ENCODE measurements at regions not wholly inside any gene's neighbourhood (a gene's known extent, or its start where the extent isn't known, plus 50 kb on each side); places are given as distances from the start of the nearest gene placed in this dataset.

- DNase-seq, result no peak
These were observed 344.9 kb upstream of the MKI67 start for GRCh38 chr10:128471151-128471550.

GRCh38 chr10:128472196-128472595 is 346.0 kb upstream of the MKI67 start:
- DNase-seq, result no peak

- no peak for DNase-seq
These were observed 347.2 kb upstream of the MKI67 start for GRCh38 chr10:128473396-128473795.

GRCh38 chr10:128473911-128474310 is 347.7 kb upstream of the MKI67 start:
- DNase-seq, result no peak

DNA sequence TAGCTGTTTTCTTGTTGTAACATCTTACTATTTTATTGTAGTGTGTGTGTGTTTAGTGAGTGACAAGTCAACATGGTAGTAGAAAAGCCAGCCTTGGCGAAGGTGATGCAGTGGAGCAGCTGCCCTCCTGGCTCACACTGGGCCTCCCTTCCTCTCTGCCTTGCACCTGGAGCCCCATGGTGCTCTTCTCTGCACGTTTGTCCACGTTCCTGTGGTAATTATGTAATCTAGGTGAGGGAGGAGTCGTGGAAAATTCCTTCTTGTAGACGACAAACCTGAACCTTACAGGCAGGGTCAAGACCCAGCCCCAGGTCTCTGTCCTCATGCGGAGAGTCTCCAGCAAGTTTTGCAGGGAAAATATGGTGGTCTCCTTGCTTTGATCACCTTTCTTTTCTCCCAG is 348.3 kb upstream of the MKI67 start:
- no peak for DNase-seq

GRCh38 chr10:128475686-128476367 is 349.6 kb upstream of the MKI67 start:
- no peak for DNase-seq

GRCh38 chr10:128476368-128476725 is 350.1 kb upstream of the MKI67 start:
- no peak for DNase-seq

DNA sequence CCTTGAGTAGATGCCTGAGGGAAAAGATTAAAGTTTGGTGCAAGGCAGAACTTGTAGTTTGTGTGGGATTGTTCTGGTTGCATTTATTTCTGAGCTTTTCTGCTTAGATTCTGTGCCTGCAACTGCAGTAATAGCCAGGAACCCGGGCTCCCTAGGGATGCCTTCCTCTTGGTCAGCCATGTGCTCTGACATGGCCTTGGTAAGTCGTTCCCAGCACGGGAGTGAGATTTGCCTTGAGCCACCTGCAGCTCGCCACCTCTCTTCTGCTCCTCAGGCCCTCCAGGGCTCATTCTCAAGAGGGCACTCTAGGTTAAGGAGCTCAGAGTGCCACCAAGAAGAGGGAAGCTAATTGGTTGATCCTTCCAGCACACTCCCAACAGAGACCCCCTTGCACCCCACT is 350.6 kb upstream of the MKI67 start:
- no peak for DNase-seq

- DNase-seq, result no peak
These were observed 354.4 kb upstream of the MKI67 start for GRCh38 chr10:128480601-128481000.

GRCh38 chr10:128481152-128481840 is 355.1 kb upstream of the MKI67 start:
- DNase-seq, result no peak

- DNase-seq, result no peak
These were observed 355.8 kb upstream of the MKI67 start for GRCh38 chr10:128482052-128482451.

DNA sequence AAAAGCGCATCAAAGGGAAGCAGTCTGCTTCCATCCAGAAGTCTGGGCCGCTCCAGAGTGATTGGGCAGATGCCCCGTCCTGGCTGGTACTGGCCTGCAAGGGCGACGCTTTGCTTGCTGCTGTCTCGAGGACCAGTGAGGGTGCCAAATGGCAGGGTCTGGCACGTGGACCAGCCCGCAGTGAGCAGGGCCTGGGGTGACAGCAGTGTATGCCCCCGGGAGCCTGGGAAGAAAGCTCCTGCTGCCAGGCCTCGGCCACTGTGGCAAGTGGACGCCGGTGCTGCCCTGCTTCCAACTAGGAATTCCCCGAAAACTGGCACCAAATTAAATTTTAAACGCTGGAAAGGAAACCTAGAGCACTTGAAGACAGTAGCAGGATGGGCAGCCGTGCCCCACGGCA is 357.0 kb upstream of the MKI67 start:
- DNase-seq, result no peak

DNA sequence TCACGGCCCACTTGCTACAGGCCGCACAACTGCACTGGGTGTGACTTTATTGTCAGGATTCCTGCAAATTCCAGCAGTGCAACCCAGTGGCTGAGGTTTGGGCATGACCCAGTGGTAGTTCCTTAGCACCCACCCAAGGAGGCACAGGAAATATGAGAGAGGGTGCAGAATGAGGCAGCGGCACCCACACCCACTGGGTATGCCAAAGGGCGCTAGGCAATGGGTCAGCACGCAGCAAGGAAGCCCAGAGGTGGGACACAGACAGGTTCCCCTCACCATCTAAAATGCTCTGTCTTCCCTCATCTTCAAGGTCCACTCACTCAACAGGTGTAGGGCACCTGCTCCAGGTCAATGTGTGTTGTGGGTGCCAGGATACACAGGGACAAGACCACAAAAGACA is 357.8 kb upstream of the MKI67 start:
- DNase-seq, result no peak

DNA sequence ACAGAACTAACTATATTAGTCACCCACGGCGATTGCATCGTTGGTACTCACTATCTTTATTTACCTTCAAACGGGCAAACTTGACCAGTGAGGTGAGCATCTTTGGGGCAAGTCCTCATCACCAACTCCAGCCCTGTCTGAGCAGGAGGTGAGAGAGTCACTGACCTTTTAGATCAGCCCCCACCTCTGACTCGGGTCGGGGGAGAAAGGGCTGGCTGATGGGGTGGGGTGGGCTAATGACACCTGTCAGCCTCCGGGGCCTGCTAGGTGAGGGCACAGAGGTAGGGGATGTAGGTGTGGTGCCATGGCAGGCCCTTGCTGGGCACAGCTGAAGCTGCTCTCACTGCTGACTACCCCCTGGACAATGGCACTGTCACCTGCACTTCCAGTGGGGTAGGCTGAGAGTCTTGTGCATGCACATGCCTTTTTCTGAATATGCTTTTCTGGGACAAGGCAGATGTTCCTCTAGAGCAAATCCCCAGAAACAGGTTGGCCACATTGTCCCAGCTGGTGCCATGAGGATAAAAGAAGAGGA is 359.5 kb upstream of the MKI67 start:
- DNase-seq, result no peak

- DNase-seq, result no peak
These were observed 361.3 kb upstream of the MKI67 start for GRCh38 chr10:128487517-128487916.

DNA sequence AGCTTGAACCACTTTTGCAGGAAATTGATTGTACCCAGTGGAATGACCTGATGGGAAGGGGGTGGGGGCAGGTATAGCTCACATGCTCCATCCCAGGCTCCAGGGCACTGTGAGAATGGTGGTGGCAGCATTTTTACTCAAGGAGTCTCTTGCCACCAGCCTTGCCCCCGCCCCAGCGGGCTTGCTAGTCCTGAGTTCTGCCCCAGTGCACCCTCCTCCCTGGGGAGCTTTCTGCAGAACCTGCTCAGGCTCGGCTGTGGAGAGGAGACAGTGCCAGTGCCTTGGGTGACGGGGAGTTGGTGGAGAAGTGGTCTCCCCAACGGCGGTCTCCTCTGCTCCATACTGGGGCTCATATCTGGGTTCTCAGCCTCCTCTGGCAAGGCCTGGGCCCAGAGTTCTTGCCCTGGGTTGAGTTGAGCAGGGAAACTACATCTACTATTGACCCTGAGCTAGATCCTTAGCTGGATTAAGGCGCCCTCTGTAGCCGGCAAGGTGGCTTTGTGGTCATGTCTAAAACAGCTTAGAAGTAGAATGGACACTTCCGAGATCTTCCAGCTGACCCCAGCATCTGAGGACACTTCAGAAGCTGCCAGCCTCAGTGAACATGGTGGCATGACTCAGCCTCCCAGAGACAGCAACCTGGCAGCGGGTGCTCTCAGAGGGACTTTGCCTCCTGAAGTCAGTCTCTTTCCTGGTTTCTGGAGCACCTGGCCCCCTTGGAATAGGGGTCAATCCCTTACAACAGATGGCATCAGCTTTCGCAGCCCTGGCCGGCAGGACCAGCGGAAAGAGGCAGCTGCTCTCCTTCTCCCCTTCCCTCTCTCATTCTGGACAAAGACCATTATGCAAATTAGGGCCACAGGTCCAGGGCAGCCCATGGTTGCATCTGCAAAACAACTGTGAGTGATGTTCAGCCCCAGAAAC is 363.4 kb upstream of the MKI67 start:
- DNase-seq, result no peak

DNA sequence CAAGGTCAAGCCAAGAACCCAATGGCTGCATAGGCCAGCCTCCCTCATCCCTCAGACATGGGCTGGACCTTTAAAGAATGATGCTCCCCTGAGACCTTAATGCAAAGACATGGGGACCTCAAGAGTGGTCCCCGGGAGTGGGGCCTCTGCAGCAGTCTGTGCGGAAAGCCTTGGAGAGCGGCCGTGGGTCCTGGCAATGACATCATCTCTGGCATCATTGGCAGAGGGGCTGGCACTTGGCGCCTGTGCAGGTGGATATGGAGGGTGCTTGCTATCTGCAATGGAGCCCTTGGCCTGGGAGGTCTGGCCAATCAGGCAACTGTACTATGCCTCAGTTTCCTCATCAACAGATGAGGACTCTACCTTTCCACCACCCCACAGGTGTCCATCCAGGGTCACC is 365.5 kb upstream of the MKI67 start:
- no peak for DNase-seq

- no peak for DNase-seq
These were observed 367.6 kb upstream of the MKI67 start for GRCh38 chr10:128493811-128494210.

DNA sequence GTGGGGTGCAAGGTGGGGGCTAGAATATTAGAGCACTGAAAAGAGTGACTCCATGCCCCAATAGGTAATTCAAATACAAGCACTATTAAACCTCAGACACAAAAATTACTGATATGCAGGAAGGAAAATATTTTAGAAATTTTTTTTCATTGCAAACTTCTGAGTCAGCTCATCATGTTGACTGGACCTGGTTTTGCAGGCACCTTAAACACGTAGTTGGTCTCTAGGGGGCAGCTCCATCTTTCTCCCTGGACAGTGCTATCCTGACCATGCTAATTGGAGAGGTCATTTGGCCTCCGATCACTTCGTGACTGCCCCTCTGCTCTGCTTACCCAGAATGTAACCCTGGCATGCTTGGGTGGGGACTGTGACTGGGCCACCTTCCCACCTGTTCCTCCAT is 368.4 kb upstream of the MKI67 start:
- DNase-seq, result no peak

DNA sequence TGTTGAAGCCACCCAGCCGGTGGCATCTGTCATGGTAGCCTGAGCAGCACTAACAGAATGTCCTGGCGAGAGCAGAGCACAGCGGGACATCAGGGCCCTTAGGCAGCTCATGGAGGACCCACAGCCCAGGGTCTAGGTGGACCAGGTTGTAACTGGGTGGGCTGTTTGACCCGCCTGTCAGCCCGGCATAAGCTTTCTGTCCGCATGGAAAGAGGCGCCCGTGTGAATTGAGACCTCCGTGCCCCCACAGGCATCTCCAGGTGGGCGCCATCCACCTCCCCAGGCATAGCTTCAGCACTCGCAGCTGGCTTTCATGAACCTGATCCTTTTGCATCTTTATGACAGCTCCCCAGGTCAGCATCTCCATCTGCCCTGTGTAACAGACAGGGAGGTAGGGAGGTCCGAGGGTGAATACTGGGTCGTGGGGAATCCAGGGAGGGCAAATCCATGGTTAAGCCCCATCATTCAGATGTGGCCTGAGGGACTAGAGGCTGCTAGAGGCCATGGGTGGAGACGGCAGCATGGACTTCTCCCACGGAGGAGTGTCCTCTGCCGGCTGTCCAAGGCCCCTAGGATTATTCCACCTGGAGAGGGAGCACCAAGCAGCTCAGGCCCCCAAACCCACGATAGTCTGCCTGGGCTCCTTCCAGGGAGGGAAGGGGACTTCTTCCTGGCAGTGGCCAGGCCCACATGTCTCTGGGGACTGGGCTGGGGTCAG is 371.6 kb upstream of the MKI67 start:
- DNase-seq, result no peak

- DNase-seq, result no peak
These were observed 372.1 kb upstream of the MKI67 start for GRCh38 chr10:128498378-128498730.

- DNase-seq, result no peak
These were observed 372.5 kb upstream of the MKI67 start for GRCh38 chr10:128498746-128499145.

DNA sequence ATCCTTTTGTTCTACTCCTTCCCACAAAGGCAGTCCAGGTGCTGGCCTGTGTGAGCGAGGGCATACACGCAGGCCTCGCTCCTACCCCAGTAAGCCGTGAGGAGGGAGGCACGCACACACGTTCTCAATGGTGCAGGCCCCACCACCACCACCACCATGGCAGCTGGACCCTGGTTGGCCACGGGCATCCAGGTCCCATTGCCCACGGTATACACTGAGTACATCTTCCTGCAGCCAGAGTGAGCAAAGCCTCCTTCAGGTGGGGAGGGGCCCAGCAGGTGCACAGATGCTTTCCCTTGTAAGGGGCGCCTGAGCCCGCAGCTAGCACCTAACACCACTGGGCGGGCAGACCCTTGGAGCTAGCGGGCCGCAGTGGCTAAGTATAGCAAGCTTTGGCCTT is 373.3 kb upstream of the MKI67 start:
- DNase-seq, result no peak
